HEK293 (cell line): ENCODE measurements at regions not wholly inside any gene's neighbourhood (a gene's known extent, or its start where the extent isn't known, plus 50 kb on each side); places are given as distances from the start of the nearest gene placed in this dataset.

Experiments
- CTCF ChIP-seq: fragments of 450-650 bp; formaldehyde crosslinking; IDR thresholded peaks from 2 replicates; pipeline ENCODE4 v1.5.1; 2016; ENCODE audit warnings: missing biosample characterization, missing genetic modification characterization
- MYNN ChIP-seq: fragments of 450-650 bp; formaldehyde crosslinking; IDR thresholded peaks from 2 replicates; pipeline ENCODE4 v1.5.1; 2016; ENCODE audit warnings: missing biosample characterization, missing genetic modification characterization, borderline replicate concordance
- ZNF10 ChIP-seq: fragments of 450-650 bp; formaldehyde crosslinking; IDR thresholded peaks from 2 replicates; pipeline ENCODE4 v1.5.1; 2017; ENCODE audit warnings: missing biosample characterization, missing genetic modification characterization
- ZNF26 ChIP-seq: fragments of 450-650 bp; formaldehyde crosslinking; IDR thresholded peaks from 2 replicates; pipeline ENCODE4 v1.5.1; 2016; ENCODE audit warnings: missing biosample characterization, missing genetic modification characterization
- ZNF274 ChIP-seq, 2 experiments: fragments of 200-500 bp in 1 of 2; fragments of 450-650 bp in 1 of 2; sonication (Bioruptor generic) in 1 of 2; formaldehyde crosslinking in 1 of 2; IDR thresholded peaks; 2 replicates each; pipeline versions ENCODE4 v1.5.1 to v1.6.1; 2014 to 2016; ENCODE audit warnings: borderline replicate concordance in 1 of 2, inconsistent platforms in 1 of 2, low read length in 1 of 2, missing biosample characterization in 1 of 2, missing genetic modification characterization in 1 of 2
- ZNF561 ChIP-seq: fragments of 450-650 bp; IDR thresholded peaks from 2 replicates; pipeline ENCODE4 v1.5.1; 2018; ENCODE audit warnings: missing biosample characterization, missing genetic modification characterization, borderline replicate concordance

- TF ChIP-seq CTCF (no peak), ZNF26 (tag by site-specific recombination) (no peak), MYNN (tag by site-specific recombination) (no peak), ZNF561 (no peak), ZNF274 (IDR thresholded peaks at IDR 0.05; ENCODE audit: low read length) (no peak), ZNF274 (tag by site-specific recombination; IDR thresholded peaks at IDR 0.05; ENCODE audit: borderline replicate concordance) (no peak), ZNF10 (tag by site-specific recombination) (no peak)
Measured at GRCh38 chr3:74329096-74329495, 285.4 kb downstream of the CNTN3 start.
